CD4-positive, alpha-beta T cell (primary cell): ENCODE measurements at regions not wholly inside any gene's neighbourhood (a gene's known extent, or its start where the extent isn't known, plus 50 kb on each side); places are given as distances from the start of the nearest gene placed in this dataset.

Source experiments
- ATAC-seq: fragments of 200-7000 bp; cut with Tn5 transposase; one replicate; pipeline ENCODE4 v1.10.0; 2022; ENCODE audit warnings: mild to moderate bottlenecking; ENCODE audit not compliant: poor library complexity
- CTCF ChIA-PET: fragments of 350-600 bp; sonication (Branson Sonifier 250); formaldehyde crosslinking; loops from one replicate; lab custom pipeline; 2021; ENCODE audit warnings: antibody characterized with exemption, inconsistent platforms; lab: Charles Lee
- POLR2A ChIA-PET: fragments of 350-600 bp; sonication (Branson Sonifier 250); formaldehyde crosslinking; loops from one replicate; lab custom pipeline; 2021; ENCODE audit warnings: antibody characterized with exemption, inconsistent platforms; lab: Charles Lee
- DNase-seq, 14 experiments: peaks; one replicate each; pipeline ENCODE4 v3.0.0-alpha.2; 2013 to 2020; ENCODE audit warnings: mixed read lengths in 2 of 14
- H3K27ac ChIP-seq, 2 donors: one replicate each; pipeline versions ENCODE4 v1.5.1 to v1.7.0; 2013; ENCODE audit warnings: low read length in 2 of 2, low read depth in 1 of 2, mild to moderate bottlenecking in 1 of 2
- H3K27me3 ChIP-seq, 2 experiments: 1 replicate in 1 of 2; 2 replicates in 1 of 2; pipeline versions ENCODE4 v1.6.1 to v1.7.0; 2013; ENCODE audit warnings: low read length in 2 of 2, control low read depth in 1 of 2, mild to moderate bottlenecking in 1 of 2, moderate library complexity in 1 of 2; ENCODE audit not compliant: insufficient read depth in 2 of 2, control insufficient read depth in 1 of 2
- H3K36me3 ChIP-seq: one replicate; pipeline ENCODE4 v1.6.1; 2013; ENCODE audit warnings: low read length, control low read depth; ENCODE audit not compliant: insufficient read depth
- H3K4me1 ChIP-seq: one replicate; pipeline ENCODE4 v1.6.1; 2013; ENCODE audit warnings: low read length, control low read depth; ENCODE audit not compliant: insufficient read depth
- H3K4me3 ChIP-seq: one replicate; pipeline ENCODE4 v1.5.1; 2013; ENCODE audit warnings: mild to moderate bottlenecking, low read length, moderate library complexity
- H3K9me3 ChIP-seq, 2 experiments: 1 replicate in 1 of 2; 2 replicates in 1 of 2; pipeline versions ENCODE4 v1.6.1 to v1.7.0; 2013; ENCODE audit warnings: low read length in 2 of 2, mild to moderate bottlenecking in 2 of 2, control low read depth in 1 of 2, moderate library complexity in 1 of 2; ENCODE audit not compliant: control insufficient read depth in 1 of 2, insufficient read depth in 1 of 2
- H3K27ac Mint-ChIP-seq: one replicate; pipeline ENCODE4 v1.8.0; 2020; ENCODE audit warnings: mixed read lengths
- H3K27me3 Mint-ChIP-seq: one replicate; pipeline ENCODE4 v1.8.0; 2021; ENCODE audit warnings: mixed read lengths
- H3K36me3 Mint-ChIP-seq: one replicate; pipeline ENCODE4 v1.8.0; 2021; ENCODE audit warnings: low read depth, mixed read lengths
- H3K4me1 Mint-ChIP-seq: one replicate; pipeline ENCODE4 v1.8.0; 2021; ENCODE audit warnings: low read depth, mixed read lengths
- H3K4me3 Mint-ChIP-seq: one replicate; pipeline ENCODE4 v1.8.0; 2020; ENCODE audit warnings: mild to moderate bottlenecking, mixed read lengths
- H3K9me3 Mint-ChIP-seq: one replicate; pipeline ENCODE4 v1.8.0; 2020; ENCODE audit warnings: mixed read lengths
- CTCF ChIP-seq: fragments of 200-600 bp; IDR thresholded peaks from one replicate; pipeline ENCODE4 v1.8.0; 2022; ENCODE audit warnings: antibody characterized with exemption, mild to moderate bottlenecking
- intact Hi-C, 2 experiments: fragments of 100-400 bp; cut with DNase I in 1 of 2; cut with micrococcal nuclease in 1 of 2; formaldehyde crosslinking; loops; one replicate each; pipeline versions ENCODE4 v1.15.1 to v1.9.0; 2023 to 2025; cut with DNase I, micrococcal nuclease

GRCh38 chr21:29465546-29465945 is 166.8 kb downstream of the BACH1 start:
- H3K9me3 ChIP-seq, result peaks cover 0 to 4% of the 10 kb centered on the region in 2 experiments
- intact Hi-C loops, result loop anchor here in 1 of 2 experiments (5.0 kb wide), 1 partner anchor 93 kb away; no protein-coding TSS in a partner anchor
- ChIA-PET CTCF (interaction anchor here (0.7 kb wide), 1 partner anchor 12 kb away, joined by 3 read pairs; no protein-coding TSS in a partner anchor), POLR2A (no interaction called here)
- H3K4me1 ChIP-seq, result no peaks in the 10 kb centered on the region
- DNase-seq (no peak), ATAC-seq (no peak)
- no peaks in the 10 kb centered on the region for H3K27me3 ChIP-seq
- no peak overlapping the region for H3K27ac ChIP-seq
- no peak overlapping the region for H3K27ac Mint-ChIP-seq
- no peak for TF ChIP-seq CTCF
- H3K4me3 Mint-ChIP-seq, result no peak overlapping the region
- H3K9me3 Mint-ChIP-seq, result no peaks in the 10 kb centered on the region
- peaks cover 15% of the 10 kb centered on the region for H3K36me3 Mint-ChIP-seq
- no peak overlapping the region for H3K4me3 ChIP-seq
- no peaks in the 10 kb centered on the region for H3K36me3 ChIP-seq
- H3K4me1 Mint-ChIP-seq, result peaks cover 3% of the 10 kb centered on the region
- H3K27me3 Mint-ChIP-seq, result no peaks in the 10 kb centered on the region

DNA sequence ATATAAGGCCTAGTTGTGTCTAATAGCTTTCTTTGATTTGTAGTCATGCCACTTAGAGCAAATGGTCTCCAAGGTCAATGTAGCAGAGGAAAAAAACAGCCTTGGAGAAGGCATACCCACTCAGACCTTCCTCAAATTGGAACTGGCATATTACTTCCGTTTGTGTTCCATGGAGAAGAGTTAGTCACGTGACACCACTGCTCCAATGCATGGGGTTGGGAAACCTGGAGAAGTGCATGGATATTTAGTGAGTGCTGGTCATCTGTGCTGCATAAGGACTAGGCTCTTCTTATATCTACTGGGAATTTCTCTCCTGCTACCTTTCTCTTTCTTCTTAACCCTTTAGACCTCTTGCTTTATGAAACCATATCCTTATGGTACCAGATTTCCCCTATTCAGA is 167.8 kb downstream of the BACH1 start:
- Mint-ChIP-seq H3K36me3 (peaks cover 10% of the 10 kb centered on the region), H3K27me3 (no peaks in the 10 kb centered on the region), H3K27ac (no peak overlapping the region), H3K4me3 (no peak overlapping the region), H3K9me3 (no peaks in the 10 kb centered on the region), H3K4me1 (peaks cover 7% of the 10 kb centered on the region)
- ChIA-PET POLR2A (no interaction called here), CTCF (no interaction called here)
- no peak for DNase-seq
- no peaks in the 10 kb centered on the region for H3K27me3 ChIP-seq
- no peak overlapping the region for H3K27ac ChIP-seq
- H3K9me3 ChIP-seq, result peaks cover 0 to 3% of the 10 kb centered on the region in 2 experiments
- no peak overlapping the region for H3K4me3 ChIP-seq
- no peaks in the 10 kb centered on the region for H3K4me1 ChIP-seq
- no peak for ATAC-seq
- H3K36me3 ChIP-seq, result no peaks in the 10 kb centered on the region
- no peak for TF ChIP-seq CTCF
- intact Hi-C loops, result loop anchor here in 1 of 2 experiments (5.0 kb wide), 1 partner anchor 94 kb away; no protein-coding TSS in a partner anchor

- Histone ChIP-seq H3K9me3 (no peaks in the 10 kb centered on the region), H3K27me3 (no peaks in the 10 kb centered on the region), H3K4me1 (no peaks in the 10 kb centered on the region), H3K27ac (no peak overlapping the region), H3K36me3 (no peaks in the 10 kb centered on the region), H3K4me3 (no peak overlapping the region)
- Mint-ChIP-seq H3K27ac (no peak overlapping the region), H3K9me3 (peaks cover 1% of the 10 kb centered on the region), H3K4me3 (no peak overlapping the region), H3K36me3 (peaks cover 13% of the 10 kb centered on the region), H3K4me1 (peaks cover 23% of the 10 kb centered on the region), H3K27me3 (no peaks in the 10 kb centered on the region)
- TF ChIP-seq CTCF, result no peak
- ChIA-PET CTCF (no interaction called here), POLR2A (no interaction called here)
- no peak for DNase-seq
- ATAC-seq, result no peak
- intact Hi-C loops, result loop anchor here in 1 of 2 experiments (10.0 kb wide), 2 partner anchors 166 to 376 kb away; no protein-coding TSS in a partner anchor
These were observed 171.7 kb downstream of the BACH1 start for GRCh38 chr21:29470397-29470796.
